ENCODE measurements at regions not wholly inside any gene's neighbourhood (a gene's known extent, or its start where the extent isn't known, plus 50 kb on each side); places are given as distances from the start of the nearest gene placed in this dataset.

DNA sequence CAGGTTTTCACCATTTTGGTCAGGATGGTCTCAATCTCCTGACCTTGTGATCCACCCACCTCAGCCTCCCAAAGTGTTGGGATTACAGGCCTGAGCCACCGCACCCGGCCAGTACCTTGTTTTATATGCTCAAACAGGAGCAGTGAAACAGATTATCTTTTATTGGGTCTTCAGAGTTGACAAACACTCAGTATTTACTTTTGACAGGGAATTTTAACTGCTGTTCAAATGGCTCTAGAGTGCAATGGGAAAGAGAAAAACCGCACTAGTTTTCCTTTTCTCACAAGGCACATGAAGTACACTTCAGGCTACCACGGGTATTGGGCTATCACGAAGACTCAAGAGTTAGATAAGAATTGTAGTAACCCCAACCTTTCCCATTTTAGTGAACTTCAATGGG is 471.9 kb upstream of the DAB2 start:
- no peak for TF ChIP-seq POLR2AphosphoS5 (IDR thresholded peaks at IDR 0.05; ENCODE audit: low read depth, low read length)
- no peak for TF ChIP-seq POLR2A (IDR thresholded peaks at IDR 0.05; ENCODE audit: low read depth, low read length)
- no peak for TF ChIP-seq SPI1 (IDR thresholded peaks at IDR 0.05; ENCODE audit: low read depth, low read length)
- no peak for TF ChIP-seq TAF1 (IDR thresholded peaks at IDR 0.05; ENCODE audit: low read depth, low read length)
- TF ChIP-seq POU2F2 (IDR thresholded peaks at IDR 0.05; ENCODE audit: low read depth, low read length): no peak

Measured in GM12891 (cell line).